IMR-90 (cell line): ENCODE measurements at regions not wholly inside any gene's neighbourhood (a gene's known extent, or its start where the extent isn't known, plus 50 kb on each side); places are given as distances from the start of the nearest gene placed in this dataset.
A peak's percentile ranks its signal among the peaks of the same experiment; 100 is the strongest.

Source experiments
- ATAC-seq: fragments of 200-7000 bp; cut with Tn5 transposase; 2 replicates; pipeline ENCODE4 v1.9.1; 2020; ENCODE audit warnings: low read depth, mild to moderate bottlenecking, moderate library complexity
- BruUV-seq: library from RNA; stranded (reverse); fragments of 400-500 nt; replicated peaks from 2 replicates; lab custom pipeline; 2021; lab: Mats Ljungman, UMichigan
- CTCF ChIA-PET: fragments of 300-600 bp; formaldehyde crosslinking; extraction: SDS; loops from one replicate; lab custom pipeline; 2021; ENCODE audit warnings: antibody characterized with exemption; lab: Yijun Ruan, JAX
- POLR2A ChIA-PET: fragments of 300-600 bp; sonication (Branson Sonifier 250); formaldehyde crosslinking; loops from one replicate; lab custom pipeline; 2022; ENCODE audit warnings: antibody characterized with exemption; ENCODE audit not compliant: unreplicated experiment; lab: Charles Lee
- DNase-seq: peaks from one replicate; pipeline ENCODE4 v3.0.0; 2013
- H2AFZ ChIP-seq: replicated peaks from 2 replicates; pipeline ENCODE3; 2013; ENCODE audit warnings: low read length, mild to moderate bottlenecking; ENCODE audit not compliant: poor library complexity
- H2AK5ac ChIP-seq: 2 replicates; pipeline ENCODE4 v1.6.1; 2013; ENCODE audit warnings: low read depth, low read length, inconsistent platforms
- H2AK9ac ChIP-seq: replicated peaks from 2 replicates; pipeline ENCODE3; 2013; ENCODE audit warnings: mild to moderate bottlenecking, low read depth, low read length, moderate library complexity; ENCODE audit not compliant: poor library complexity
- H2BK120ac ChIP-seq: 2 replicates; pipeline ENCODE4 v1.6.1; 2013; ENCODE audit warnings: low read depth, low read length, inconsistent platforms
- H2BK15ac ChIP-seq: 3 replicates; pipeline ENCODE4 v1.6.1; 2013; ENCODE audit warnings: low read depth, low read length, inconsistent platforms
- H2BK20ac ChIP-seq: 2 replicates; pipeline ENCODE4 v1.6.1; 2013; ENCODE audit warnings: low read depth, mild to moderate bottlenecking, inconsistent platforms, low read length, moderate library complexity
- H2BK5ac ChIP-seq: 2 replicates; pipeline ENCODE4 v1.6.1; 2013; ENCODE audit warnings: mild to moderate bottlenecking, low read depth, low read length, inconsistent platforms; ENCODE audit not compliant: poor library complexity, severe bottlenecking
- H3K14ac ChIP-seq: replicated peaks from 2 replicates; pipeline ENCODE4 v1.6.1; 2013; ENCODE audit warnings: low read depth, low read length, inconsistent platforms
- H3K18ac ChIP-seq: 2 replicates; pipeline ENCODE4 v1.6.1; 2013; ENCODE audit warnings: low read depth, low read length, control low read depth
- H3K23ac ChIP-seq: 2 replicates; pipeline ENCODE4 v1.6.1; 2013; ENCODE audit warnings: low read depth, low read length, inconsistent platforms
- H3K27ac ChIP-seq: 2 replicates; pipeline ENCODE4 v1.5.1; 2013; ENCODE audit warnings: mild to moderate bottlenecking, control low read depth, low read length; ENCODE audit not compliant: insufficient read depth
- H3K27me3 ChIP-seq: 2 replicates; pipeline ENCODE4 v1.6.1; 2013; ENCODE audit warnings: low read length; ENCODE audit not compliant: control insufficient read depth, insufficient read depth
- H3K36me3 ChIP-seq: 2 replicates; pipeline ENCODE4 v1.6.1; 2013; ENCODE audit warnings: low read length, mixed read lengths; ENCODE audit not compliant: control insufficient read depth, insufficient read depth
- H3K4ac ChIP-seq: 2 replicates; pipeline ENCODE4 v1.6.1; 2013; ENCODE audit warnings: low read depth, low read length, inconsistent platforms
- H3K4me1 ChIP-seq: 2 replicates; pipeline ENCODE4 v1.6.1; 2013; ENCODE audit warnings: low read length, mixed read lengths; ENCODE audit not compliant: control insufficient read depth, insufficient read depth
- H3K4me2 ChIP-seq: 2 replicates; pipeline ENCODE4 v1.6.1; 2013; ENCODE audit warnings: low read depth, mild to moderate bottlenecking, control low read depth, low read length, moderate library complexity
- H3K4me3 ChIP-seq: 2 replicates; pipeline ENCODE4 v1.5.1; 2013; ENCODE audit warnings: low read depth, mild to moderate bottlenecking, control low read depth, low read length, moderate library complexity; ENCODE audit not compliant: insufficient read depth
- H3K56ac ChIP-seq: 2 replicates; pipeline ENCODE4 v1.6.1; 2013; ENCODE audit warnings: low read length, inconsistent platforms; ENCODE audit not compliant: insufficient read depth; ENCODE audit errors: extremely low read depth
- H3K79me1 ChIP-seq, 2 experiments: 2 replicates each; pipeline ENCODE4 v1.6.1; 2013; ENCODE audit warnings: low read length in 2 of 2, inconsistent platforms in 1 of 2, low read depth in 1 of 2
- H3K9ac ChIP-seq: 2 replicates; pipeline ENCODE4 v1.6.1; 2013; ENCODE audit warnings: low read depth, low read length, control low read depth
- H3K9me1 ChIP-seq: 2 replicates; pipeline ENCODE4 v1.6.1; 2013; ENCODE audit warnings: low read length, inconsistent platforms; ENCODE audit not compliant: insufficient read depth
- H3K9me3 ChIP-seq: 2 replicates; pipeline ENCODE4 v1.6.1; 2013; ENCODE audit warnings: low read length; ENCODE audit not compliant: control insufficient read depth, insufficient read depth
- H4K20me1 ChIP-seq: 2 replicates; pipeline ENCODE4 v1.6.1; 2013; ENCODE audit warnings: low read length, inconsistent platforms; ENCODE audit not compliant: insufficient read depth
- H4K5ac ChIP-seq: 2 replicates; pipeline ENCODE4 v1.6.1; 2013; ENCODE audit warnings: mild to moderate bottlenecking, low read depth, low read length, control low read depth
- H4K8ac ChIP-seq, 2 experiments: 2 replicates each; pipeline ENCODE4 v1.6.1; 2013; ENCODE audit warnings: low read depth in 2 of 2, low read length in 2 of 2, control low read depth in 1 of 2, inconsistent platforms in 1 of 2
- H4K91ac ChIP-seq: 2 replicates; pipeline ENCODE4 v1.6.1; 2013; ENCODE audit warnings: low read depth, low read length, inconsistent platforms; ENCODE audit not compliant: insufficient read depth
- BHLHE40 ChIP-seq: fragments of 150-350 bp; IDR thresholded peaks from 2 replicates; pipeline ENCODE4 v1.6.1; 2016; ENCODE audit warnings: mild to moderate bottlenecking, low read depth, low read length
- CEBPB ChIP-seq: IDR thresholded peaks from 2 replicates; pipeline ENCODE4 v1.6.1; 2012; ENCODE audit warnings: low read depth, low read length, improper control_type of control experiment
- CHD1 ChIP-seq: IDR thresholded peaks from 2 replicates; pipeline ENCODE4 v1.6.1; 2012; ENCODE audit warnings: low read depth, low read length, improper control_type of control experiment
- CTCF ChIP-seq: conservative IDR thresholded peaks from 2 replicates; pipeline ENCODE4 v1.5.1; 2012; ENCODE audit warnings: mild to moderate bottlenecking, low read depth, low read length, improper control_type of control experiment
- ELK1 ChIP-seq: fragments of 150-350 bp; IDR thresholded peaks from 2 replicates; pipeline ENCODE4 v1.6.1; 2016; ENCODE audit warnings: low read depth, mild to moderate bottlenecking, low read length, moderate library complexity, borderline replicate concordance
- FOS ChIP-seq: fragments of 150-350 bp; IDR thresholded peaks from 2 replicates; pipeline ENCODE4 v1.6.1; 2016; ENCODE audit warnings: low read depth, low read length
- MAFK ChIP-seq: IDR thresholded peaks from 2 replicates; pipeline ENCODE4 v1.6.1; 2012; ENCODE audit warnings: low read depth, low read length, improper control_type of control experiment
- MAZ ChIP-seq: IDR thresholded peaks from 2 replicates; pipeline ENCODE4 v1.6.1; 2012; ENCODE audit warnings: low read depth, mild to moderate bottlenecking, low read length, improper control_type of control experiment, moderate library complexity, borderline replicate concordance
- MXI1 ChIP-seq: IDR thresholded peaks from 2 replicates; pipeline ENCODE4 v1.6.1; 2012; ENCODE audit warnings: low read depth, mild to moderate bottlenecking, low read length, moderate library complexity, borderline replicate concordance
- NFE2L2 ChIP-seq: fragments of 150-350 bp; IDR thresholded peaks from 2 replicates; pipeline ENCODE4 v1.6.1; 2016; ENCODE audit warnings: low read depth, mild to moderate bottlenecking, low read length
- POLR2A ChIP-seq: IDR thresholded peaks from 2 replicates; pipeline ENCODE4 v1.6.1; 2012; ENCODE audit warnings: mild to moderate bottlenecking, low read depth, low read length
- RAD21 ChIP-seq: IDR thresholded peaks from 2 replicates; pipeline ENCODE4 v1.6.1; 2012; ENCODE audit warnings: low read length, improper control_type of control experiment
- RCOR1 ChIP-seq: IDR thresholded peaks from 2 replicates; pipeline ENCODE4 v1.6.1; 2012; ENCODE audit warnings: mild to moderate bottlenecking, low read length, improper control_type of control experiment; ENCODE audit not compliant: insufficient replicate concordance
- RFX5 ChIP-seq: IDR thresholded peaks from 2 replicates; pipeline ENCODE4 v1.8.0; 2012; ENCODE audit warnings: low read depth, mild to moderate bottlenecking, low read length, moderate library complexity
- SMC3 ChIP-seq: fragments of 150-350 bp; IDR thresholded peaks from 2 replicates; pipeline ENCODE4 v1.6.1; 2016; ENCODE audit warnings: low read depth, mild to moderate bottlenecking, antibody characterized with exemption, low read length, moderate library complexity
- USF2 ChIP-seq: fragments of 150-350 bp; IDR thresholded peaks from 2 replicates; pipeline ENCODE4 v1.6.1; 2017; ENCODE audit warnings: mild to moderate bottlenecking, antibody characterized with exemption, low read length, low read depth
- WGBS, 2 experiments: methylation state at CpG; one replicate each; pipeline versions ENCODE4 v1.1.5 to v1.1.7; 2013; ENCODE audit warnings: missing lambda C conversion rate in 2 of 2; ENCODE audit not compliant: insufficient read length in 1 of 2; ENCODE audit errors: extremely low coverage in 2 of 2; 5-methylcytosine and 5-hydroxymethylcytosine counted together
- dilution Hi-C: fragments of 300-500 bp; cut with HindIII; formaldehyde crosslinking; loops from one replicate; pipeline ENCODE4 v1.14.3; 2018; ENCODE audit warnings: low sequenced_read_pairs; ENCODE audit not compliant: unreplicated experiment
- in situ Hi-C: fragments of 300-500 bp; cut with MboI; formaldehyde crosslinking; loops from 3 replicates; pipeline ENCODE4 v1.14.3; 2019; ENCODE audit warnings: low sequenced_read_pairs, inconsistent platforms, mixed read lengths
- intact Hi-C: fragments of 100-400 bp; cut with micrococcal nuclease; formaldehyde crosslinking; loops from 2 replicates; pipeline ENCODE4 v1.10.0; 2022

- H2AFZ ChIP-seq: peak overlapping the region; percentile 63
- H3K36me3 ChIP-seq: no peaks in the 10 kb centered on the region
- in situ Hi-C loops (no loop called here), dilution Hi-C loops (no loop called here), intact Hi-C loops (no loop called here)
- no peak for ATAC-seq
- H2BK120ac ChIP-seq: no peak overlapping the region
- no peaks in the 10 kb centered on the region for H3K79me1 ChIP-seq
- no peak overlapping the region for H3K23ac ChIP-seq
- no peak overlapping the region for H4K8ac ChIP-seq
- no peaks in the 10 kb centered on the region for H3K9me3 ChIP-seq
- H3K4ac ChIP-seq: no peak overlapping the region
- no peak overlapping the region for H2BK5ac ChIP-seq
- no peak for DNase-seq
- ChIA-PET POLR2A (no interaction called here), CTCF (interaction anchor here (0.6 kb wide), 1 partner anchor 1649 kb away, joined by 3 read pairs; no protein-coding TSS in a partner anchor)
- H2AK9ac ChIP-seq: no peak overlapping the region
- H3K4me3 ChIP-seq: no peak overlapping the region
- H3K56ac ChIP-seq: no peak overlapping the region
- no peak overlapping the region for H3K14ac ChIP-seq
- H3K18ac ChIP-seq: no peak overlapping the region
- H3K4me1 ChIP-seq: no peaks in the 10 kb centered on the region
- H4K20me1 ChIP-seq: no peaks in the 10 kb centered on the region
- H2BK20ac ChIP-seq: no peak overlapping the region
- TF ChIP-seq BHLHE40 (no peak), MXI1 (no peak), MAZ (no peak), POLR2A (no peak), RAD21 (no peak), SMC3 (no peak), CEBPB (no peak), CHD1 (no peak), RCOR1 (no peak), MAFK (no peak), USF2 (no peak), ELK1 (no peak), CTCF (no peak), NFE2L2 (no peak), RFX5 (no peak), FOS (no peak)
- H4K5ac ChIP-seq: no peak overlapping the region
- BruUV-seq: no TSS peak
- H3K9me1 ChIP-seq: no peaks in the 10 kb centered on the region
- H3K27ac ChIP-seq: no peak overlapping the region
- H3K4me2 ChIP-seq: no peak overlapping the region
- no CpG with 5 or more reads among the region's 2 CpGs for WGBS, 2 experiments
- H3K27me3 ChIP-seq: no peaks in the 10 kb centered on the region
- no peak overlapping the region for H3K9ac ChIP-seq
- H4K91ac ChIP-seq: no peak overlapping the region
- H2BK15ac ChIP-seq: no peak overlapping the region
- H2AK5ac ChIP-seq: no peak overlapping the region; the same call in 1 of the 2 replicates
Measured at GRCh38 chr3:162317046-162317445, 820.4 kb downstream of the OTOL1 start.
